HG03045 (cell line): ENCODE measurements at regions not wholly inside any gene's neighbourhood (a gene's known extent, or its start where the extent isn't known, plus 50 kb on each side); places are given as distances from the start of the nearest gene placed in this dataset.

ENCODE experiments used
- ATAC-seq: cut with Tn5 transposase; IDR thresholded peaks from one replicate; pipeline ENCODE4 v1.9.1; 2021; ENCODE audit warnings: mild to moderate bottlenecking, moderate library complexity; ENCODE audit not compliant: unreplicated experiment

DNA sequence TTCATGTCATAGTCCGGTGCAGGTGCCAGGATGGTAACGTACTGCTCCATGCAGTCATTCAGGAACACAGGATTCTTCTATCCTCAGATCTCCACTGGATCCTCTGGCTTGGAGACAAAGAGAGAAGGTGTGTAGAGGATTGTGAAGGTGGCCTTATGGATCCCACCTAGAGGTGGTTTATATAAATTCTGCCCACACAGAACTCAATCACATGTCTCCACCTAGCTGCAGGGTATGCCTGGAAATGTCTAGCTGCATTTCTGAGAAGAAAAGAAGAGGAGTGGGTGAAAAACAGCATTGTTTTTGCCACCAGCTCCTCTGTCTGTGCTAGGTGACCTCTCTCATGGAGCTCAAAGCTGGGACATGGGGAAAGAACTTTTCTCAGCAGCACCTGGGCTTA is 478.7 kb downstream of the PDCD6IP start:
- ATAC-seq, result no peak

- ATAC-seq, result no peak
Measured at GRCh38 chr3:34279901-34280300, 481.5 kb downstream of the PDCD6IP start.

- ATAC-seq, result no peak
Measured at GRCh38 chr3:34283751-34284150, 485.3 kb downstream of the PDCD6IP start.

DNA sequence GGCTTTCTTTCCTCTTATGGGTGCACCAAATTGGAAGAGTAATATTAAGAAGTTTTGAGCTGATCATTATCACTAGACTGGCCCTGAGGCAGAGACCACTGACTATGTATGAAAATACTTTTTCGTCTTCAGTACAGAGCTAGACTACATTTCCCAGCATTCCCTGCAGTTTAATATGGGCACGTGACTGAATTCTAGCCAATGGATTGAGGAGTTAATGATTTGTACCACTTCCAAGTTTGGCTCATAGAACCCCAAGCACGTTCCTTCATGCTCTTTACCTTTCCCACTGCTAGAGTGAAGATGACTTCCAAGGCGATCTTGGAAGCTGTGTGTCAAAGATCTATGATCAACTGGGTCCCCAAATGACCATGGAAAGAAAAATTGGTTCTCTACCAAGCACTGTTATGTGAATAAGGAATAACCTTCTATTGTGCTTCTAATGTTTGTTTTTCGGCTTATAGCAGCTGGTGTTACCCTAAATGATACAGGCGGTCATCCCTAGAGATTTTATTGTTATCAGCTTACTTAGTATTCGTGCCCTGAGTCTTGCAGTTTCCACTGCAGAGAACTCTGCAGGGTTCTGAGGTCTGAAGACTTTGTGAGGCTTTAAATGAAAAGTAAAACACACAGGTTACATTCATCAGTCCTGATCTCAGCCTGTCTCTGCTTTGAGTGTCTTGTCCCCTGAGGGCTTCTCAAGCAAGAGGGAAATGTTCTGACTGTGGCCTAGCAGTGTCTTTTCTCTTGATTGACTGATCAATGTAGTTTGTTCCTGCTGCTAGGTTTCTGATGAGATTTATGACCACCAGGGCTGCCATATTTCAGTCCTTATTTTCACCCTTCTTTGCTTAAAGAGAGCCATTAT is 486.8 kb downstream of the PDCD6IP start:
- ATAC-seq, result no peak

- ATAC-seq, result no peak
Measured at GRCh38 chr3:34285827-34286188, 487.4 kb downstream of the PDCD6IP start.

DNA sequence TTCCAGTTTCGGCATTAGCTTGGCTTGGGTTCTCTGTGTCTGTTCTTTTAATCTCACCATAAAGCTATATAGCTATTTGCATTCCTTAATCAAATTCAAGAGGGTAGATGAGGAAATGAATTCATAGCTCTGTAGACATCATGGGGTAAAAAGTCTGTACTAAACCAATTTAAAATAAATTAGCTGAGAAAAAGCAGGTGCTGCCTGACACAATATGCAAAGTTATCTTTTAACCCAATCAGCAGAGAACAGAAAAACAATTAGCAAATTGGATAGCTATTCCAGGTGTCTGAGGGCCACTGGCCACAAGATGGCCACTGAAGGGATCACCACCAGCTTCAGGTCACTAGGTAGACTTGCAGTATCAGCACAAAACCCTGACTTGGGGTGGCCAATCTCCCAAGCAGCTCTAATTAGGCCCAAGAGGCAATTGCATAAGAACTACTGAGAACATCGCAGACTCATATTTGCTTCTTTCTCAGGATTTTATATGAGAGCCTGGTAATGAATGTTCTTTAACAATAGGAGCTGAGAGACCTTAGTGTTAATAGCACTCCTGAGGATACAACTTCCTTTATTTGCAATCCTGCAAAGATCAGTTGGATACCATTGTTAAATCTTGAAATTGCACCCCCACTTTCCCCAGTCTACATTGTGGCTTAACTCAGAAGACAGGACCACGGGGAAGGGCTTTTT is 494.3 kb downstream of the PDCD6IP start:
- no peak for ATAC-seq

- ATAC-seq, result no peak
Measured at GRCh38 chr3:34294240-34294639, 495.8 kb downstream of the PDCD6IP start.

GRCh38 chr3:34296796-34297195 is 498.4 kb downstream of the PDCD6IP start:
- ATAC-seq, result no peak

DNA sequence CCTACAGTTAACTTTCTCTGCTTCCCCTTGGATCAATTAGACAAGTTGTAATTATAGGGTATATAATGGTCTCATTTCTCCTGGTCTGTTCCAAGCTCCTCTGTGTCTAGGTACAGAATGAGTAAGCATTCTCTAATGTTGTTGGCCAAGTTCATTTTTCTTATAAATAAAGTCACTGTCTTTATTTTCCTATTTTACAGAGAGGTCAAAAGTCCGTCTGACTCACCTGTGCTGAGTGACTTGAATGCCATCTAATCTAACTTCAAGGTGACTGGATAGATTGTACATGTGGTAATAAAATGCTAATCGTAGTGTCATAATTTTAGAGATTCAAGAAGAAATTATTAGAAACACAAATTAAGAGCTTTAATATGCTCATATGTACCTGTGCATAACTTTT is 500.2 kb downstream of the PDCD6IP start:
- no peak for ATAC-seq

GRCh38 chr3:34300621-34301020 is 502.2 kb downstream of the PDCD6IP start:
- ATAC-seq, result no peak

DNA sequence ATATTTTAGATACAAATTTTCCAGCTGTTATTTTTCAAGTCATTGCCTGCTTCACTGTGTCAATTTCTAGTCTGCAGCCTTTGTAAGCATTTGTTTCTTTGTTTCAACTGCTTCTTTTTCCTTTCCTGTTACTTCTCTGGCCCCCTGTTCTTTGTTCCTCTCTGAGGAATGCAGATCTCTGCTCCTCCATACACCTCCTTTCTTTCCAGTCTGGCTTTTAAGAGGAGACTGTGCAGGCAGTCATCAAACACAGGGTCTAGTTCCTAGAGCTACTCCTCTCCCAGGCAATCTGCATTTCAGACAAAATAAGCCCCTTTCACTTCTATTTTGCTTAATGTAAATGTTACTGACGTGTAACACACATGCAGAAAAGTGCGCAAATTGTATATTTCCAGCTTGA is 502.9 kb downstream of the PDCD6IP start:
- no peak for ATAC-seq

- ATAC-seq, result no peak
Measured at GRCh38 chr3:34305266-34305665, 506.8 kb downstream of the PDCD6IP start.

DNA sequence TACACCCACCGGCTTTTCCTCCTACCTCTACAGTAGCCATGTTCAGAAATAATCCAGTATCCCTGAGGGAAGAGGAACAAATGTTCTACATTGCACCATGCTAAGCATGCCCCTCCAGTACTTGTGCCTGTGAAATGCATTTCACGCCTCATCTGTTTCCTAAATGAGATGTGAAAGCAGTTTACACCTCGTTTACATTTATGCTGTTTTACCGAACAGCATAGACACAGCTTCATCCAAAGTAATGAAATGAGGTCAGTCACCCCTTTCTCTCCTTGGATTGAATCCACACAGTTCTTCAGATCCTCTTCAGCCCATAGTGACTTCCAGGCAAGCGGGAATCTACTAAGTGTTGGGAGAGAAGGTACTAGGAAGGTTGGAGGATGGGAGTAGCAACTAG is 514.3 kb downstream of the PDCD6IP start:
- ATAC-seq, result no peak

DNA sequence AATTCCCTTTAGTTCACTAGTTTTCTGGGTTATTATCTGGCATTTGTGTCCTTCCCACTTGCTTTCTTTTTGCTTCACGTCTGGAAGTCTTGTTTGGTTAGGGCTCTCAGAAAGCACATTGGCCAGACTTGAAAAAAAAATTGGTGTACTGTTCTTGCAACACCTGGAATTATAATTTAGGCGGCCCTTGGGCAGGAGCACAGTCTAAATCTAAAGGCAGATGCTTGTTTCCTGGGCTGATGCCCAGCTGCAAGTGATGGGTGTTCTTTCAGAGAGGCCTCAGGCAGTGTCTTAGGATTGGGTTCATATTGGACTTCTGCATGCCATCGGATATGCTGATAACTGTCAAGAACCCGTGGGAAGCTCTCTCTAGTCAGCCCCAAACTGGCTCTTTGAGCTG is 521.5 kb downstream of the PDCD6IP start:
- no peak for ATAC-seq

DNA sequence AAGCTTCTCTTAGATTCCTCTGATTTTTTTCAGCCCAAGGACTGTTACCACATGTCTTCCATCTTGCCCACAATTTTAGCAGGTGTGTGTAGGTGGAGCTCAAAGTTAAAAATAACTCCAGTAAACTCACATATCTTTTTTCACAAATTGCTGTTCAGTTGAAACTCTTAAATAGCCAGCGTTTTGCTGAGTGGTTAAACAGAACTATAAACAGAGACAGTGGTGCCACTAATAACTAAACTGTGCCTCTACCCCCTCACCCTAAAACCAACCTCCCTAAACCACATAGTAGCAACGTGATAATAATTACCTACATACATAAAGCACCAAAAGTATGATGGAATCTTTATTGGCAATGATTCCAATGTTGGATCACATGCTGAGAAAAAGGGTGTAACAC is 525.1 kb downstream of the PDCD6IP start:
- ATAC-seq, result peak; percentile 75

DNA sequence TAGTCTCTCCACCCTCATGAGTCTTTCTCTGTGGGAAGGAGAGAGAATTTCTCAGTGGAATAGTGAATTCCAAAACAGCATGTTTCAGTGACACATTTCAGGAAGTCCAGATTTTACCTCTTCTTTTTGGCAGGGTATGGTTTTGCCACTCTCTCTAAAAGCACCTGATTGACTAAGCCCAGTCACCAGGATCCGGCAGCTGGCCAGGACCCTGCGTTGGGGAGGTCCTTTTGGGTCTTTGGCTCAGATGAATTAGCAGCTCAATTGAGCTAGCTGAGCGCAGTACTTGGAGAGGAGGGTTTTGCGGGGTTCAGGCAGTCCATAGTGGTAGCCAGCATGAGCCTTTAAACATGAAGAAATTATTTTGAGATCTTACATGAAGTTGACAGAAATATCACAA is 548.2 kb downstream of the PDCD6IP start:
- ATAC-seq, result no peak

GRCh38 chr3:34351882-34352777 is 553.7 kb downstream of the PDCD6IP start:
- ATAC-seq, result no peak

- ATAC-seq, result no peak
Measured at GRCh38 chr3:34352778-34353331, 554.4 kb downstream of the PDCD6IP start.

DNA sequence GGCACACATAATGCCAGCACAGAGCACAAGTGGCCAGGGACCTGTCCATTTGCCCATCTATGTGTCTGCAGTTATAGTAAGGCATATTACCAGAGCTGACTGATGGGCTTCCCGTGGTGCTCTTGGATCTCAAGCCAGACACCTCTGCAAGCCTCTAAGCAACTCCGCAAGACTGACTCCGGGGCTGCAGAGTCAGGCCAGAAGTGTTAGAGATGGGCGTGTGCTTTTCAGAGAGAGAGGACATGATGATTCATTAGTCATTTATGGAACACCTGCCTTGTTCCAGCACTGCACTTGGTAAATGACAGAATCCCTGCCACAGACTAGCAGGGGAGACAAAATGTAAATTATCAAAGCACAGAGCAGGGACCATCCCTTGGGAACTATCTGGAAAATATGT is 559.0 kb downstream of the PDCD6IP start:
- no peak for ATAC-seq

DNA sequence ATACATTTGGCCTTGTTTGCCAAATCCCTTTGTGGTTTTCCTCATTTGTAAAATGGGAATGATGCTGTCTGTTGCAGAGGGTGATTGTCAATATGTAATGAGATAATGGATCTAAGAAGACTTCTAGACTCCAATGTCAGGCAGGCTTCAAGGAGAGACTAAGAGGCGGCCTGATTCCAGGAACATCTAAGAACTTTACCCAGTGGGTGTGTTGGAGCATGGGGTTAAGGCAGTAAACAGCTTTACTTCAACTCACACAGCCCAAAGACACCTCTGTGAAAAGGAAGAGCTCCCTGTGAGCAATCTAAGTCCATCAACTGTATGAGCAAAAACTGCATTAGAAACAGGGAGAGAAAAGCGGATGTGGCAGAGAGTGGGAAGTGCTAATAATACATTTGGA is 560.6 kb downstream of the PDCD6IP start:
- ATAC-seq, result no peak

DNA sequence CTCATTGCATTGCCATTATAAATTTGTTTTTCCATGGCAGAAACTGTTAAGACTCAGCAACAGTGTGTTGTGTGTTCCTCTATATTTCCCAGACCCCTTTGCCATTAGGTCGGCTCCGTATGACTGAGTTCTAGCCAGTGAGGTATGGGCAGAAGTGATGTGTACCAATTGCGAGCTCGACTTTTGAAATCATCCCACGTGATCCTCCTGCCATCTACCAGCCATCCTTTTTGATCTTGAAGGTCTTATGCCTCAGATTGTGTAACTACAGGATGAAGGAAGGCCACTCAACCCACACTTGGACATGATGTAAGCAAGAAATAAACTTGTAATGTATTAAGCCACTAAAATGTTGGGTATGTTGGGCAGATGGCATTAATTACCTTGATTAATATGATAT is 562.3 kb downstream of the PDCD6IP start:
- ATAC-seq, result no peak
